HFFc6 (cell line): ENCODE measurements at regions not wholly inside any gene's neighbourhood (a gene's known extent, or its start where the extent isn't known, plus 50 kb on each side); places are given as distances from the start of the nearest gene placed in this dataset.

Source experiments
- DNase-seq: peaks from one replicate; pipeline ENCODE4 v3.0.0-alpha.2; 2018
- H3K27ac Mint-ChIP-seq: 2 replicates; pipeline ENCODE4 v1.8.0; 2020; ENCODE audit warnings: mild to moderate bottlenecking, mixed read lengths
- H3K27me3 Mint-ChIP-seq: 2 replicates; pipeline ENCODE4 v1.8.0; 2021; ENCODE audit warnings: mild to moderate bottlenecking, moderate library complexity, mixed read lengths; ENCODE audit not compliant: insufficient read depth
- H3K36me3 Mint-ChIP-seq: 2 replicates; pipeline ENCODE4 v1.8.0; 2021; ENCODE audit warnings: low read depth, mixed read lengths
- H3K4me1 Mint-ChIP-seq: 2 replicates; pipeline ENCODE4 v1.8.0; 2020; ENCODE audit warnings: low read depth, mixed read lengths
- H3K4me3 Mint-ChIP-seq: 2 replicates; pipeline ENCODE4 v1.8.0; 2020; ENCODE audit warnings: mild to moderate bottlenecking, moderate library complexity, mixed read lengths
- H3K9me3 Mint-ChIP-seq: 2 replicates; pipeline ENCODE4 v1.8.0; 2020; ENCODE audit warnings: mild to moderate bottlenecking, mixed read lengths
- TF ChIP-seq, protein P1 (sequence below): fragments of 200-600 bp; sonication (generic); IDR thresholded peaks from 2 replicates; pipeline ENCODE4 v1.5.0; 2021; ENCODE audit warnings: antibody characterized with exemption, mild to moderate bottlenecking

GRCh38 chr2:22525681-22526080, 859.3 kb upstream of the KLHL29 start:
- H3K27me3 Mint-ChIP-seq, result no peaks in the 10 kb centered on the region
- H3K36me3 Mint-ChIP-seq, result no peaks in the 10 kb centered on the region
- DNase-seq, result no peak
- H3K4me3 Mint-ChIP-seq, result no peak overlapping the region
- TF ChIP-seq, protein P1, sequence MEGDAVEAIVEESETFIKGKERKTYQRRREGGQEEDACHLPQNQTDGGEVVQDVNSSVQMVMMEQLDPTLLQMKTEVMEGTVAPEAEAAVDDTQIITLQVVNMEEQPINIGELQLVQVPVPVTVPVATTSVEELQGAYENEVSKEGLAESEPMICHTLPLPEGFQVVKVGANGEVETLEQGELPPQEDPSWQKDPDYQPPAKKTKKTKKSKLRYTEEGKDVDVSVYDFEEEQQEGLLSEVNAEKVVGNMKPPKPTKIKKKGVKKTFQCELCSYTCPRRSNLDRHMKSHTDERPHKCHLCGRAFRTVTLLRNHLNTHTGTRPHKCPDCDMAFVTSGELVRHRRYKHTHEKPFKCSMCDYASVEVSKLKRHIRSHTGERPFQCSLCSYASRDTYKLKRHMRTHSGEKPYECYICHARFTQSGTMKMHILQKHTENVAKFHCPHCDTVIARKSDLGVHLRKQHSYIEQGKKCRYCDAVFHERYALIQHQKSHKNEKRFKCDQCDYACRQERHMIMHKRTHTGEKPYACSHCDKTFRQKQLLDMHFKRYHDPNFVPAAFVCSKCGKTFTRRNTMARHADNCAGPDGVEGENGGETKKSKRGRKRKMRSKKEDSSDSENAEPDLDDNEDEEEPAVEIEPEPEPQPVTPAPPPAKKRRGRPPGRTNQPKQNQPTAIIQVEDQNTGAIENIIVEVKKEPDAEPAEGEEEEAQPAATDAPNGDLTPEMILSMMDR, result no peak
- no peaks in the 10 kb centered on the region for H3K4me1 Mint-ChIP-seq
- peaks cover 19% of the 10 kb centered on the region for H3K9me3 Mint-ChIP-seq
- H3K27ac Mint-ChIP-seq, result no peak overlapping the region

DNA sequence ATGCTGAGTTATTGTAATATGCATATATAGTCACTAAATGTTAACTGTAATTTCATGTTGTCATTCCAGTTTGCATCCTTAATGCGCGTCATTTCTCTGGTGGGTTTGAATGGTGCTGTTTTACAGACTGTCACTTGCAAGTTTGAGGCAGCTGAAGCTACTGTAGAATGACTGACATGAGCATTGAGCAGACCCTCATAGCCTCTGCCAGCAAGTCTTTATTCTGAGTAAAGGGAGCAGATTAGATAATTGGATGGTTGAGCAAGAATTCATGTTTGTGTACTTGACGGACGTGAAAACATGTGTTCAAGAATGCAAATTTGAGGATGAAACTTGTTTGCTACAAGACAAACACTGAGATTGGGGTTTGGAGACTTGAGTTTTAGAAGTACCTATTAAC, 854.8 kb upstream of the KLHL29 start:
- Mint-ChIP-seq H3K36me3 (no peaks in the 10 kb centered on the region), H3K4me3 (no peak overlapping the region), H3K4me1 (no peaks in the 10 kb centered on the region), H3K27me3 (no peaks in the 10 kb centered on the region), H3K9me3 (peaks cover 20% of the 10 kb centered on the region), H3K27ac (no peak overlapping the region)
- DNase-seq, result no peak
- TF ChIP-seq, protein P1, result no peak

- H3K36me3 Mint-ChIP-seq, result no peaks in the 10 kb centered on the region
- DNase-seq, result peak; percentile 3
- TF ChIP-seq, protein P1, result no peak
Observed at GRCh38 chr2:22536133-22536532, 848.8 kb upstream of the KLHL29 start.

GRCh38 chr2:22554453-22554852, 830.5 kb upstream of the KLHL29 start:
- peaks cover 44% of the 10 kb centered on the region for H3K9me3 Mint-ChIP-seq
- TF ChIP-seq, protein P1, result no peak
- no peaks in the 10 kb centered on the region for H3K36me3 Mint-ChIP-seq
- H3K27me3 Mint-ChIP-seq, result no peaks in the 10 kb centered on the region
- no peak overlapping the region for H3K27ac Mint-ChIP-seq
- no peaks in the 10 kb centered on the region for H3K4me1 Mint-ChIP-seq
- DNase-seq, result no peak
- no peak overlapping the region for H3K4me3 Mint-ChIP-seq

More at GRCh38 chr2:22536133-22536532, 848.8 kb upstream of the KLHL29 start:
- Mint-ChIP-seq H3K27me3 (no peaks in the 10 kb centered on the region), H3K4me1 (no peaks in the 10 kb centered on the region), H3K4me3 (no peak overlapping the region), H3K9me3 (peaks cover 27% of the 10 kb centered on the region), H3K27ac (no peak overlapping the region)

GRCh38 chr2:22557406-22557805, 827.6 kb upstream of the KLHL29 start:
- Mint-ChIP-seq H3K27ac (no peak overlapping the region), H3K27me3 (no peaks in the 10 kb centered on the region), H3K4me1 (no peaks in the 10 kb centered on the region), H3K36me3 (no peaks in the 10 kb centered on the region), H3K4me3 (no peak overlapping the region), H3K9me3 (peaks cover 50% of the 10 kb centered on the region)
- TF ChIP-seq, protein P1, result no peak
- no peak for DNase-seq

- DNase-seq, result no peak
- no peak overlapping the region for H3K27ac Mint-ChIP-seq
- peaks cover 1% of the 10 kb centered on the region; the same call in 1 of the 2 replicates for H3K27me3 Mint-ChIP-seq
- H3K36me3 Mint-ChIP-seq, result no peaks in the 10 kb centered on the region
- no peak overlapping the region for H3K4me3 Mint-ChIP-seq
- H3K4me1 Mint-ChIP-seq, result no peaks in the 10 kb centered on the region
- TF ChIP-seq, protein P1, result no peak
- H3K9me3 Mint-ChIP-seq, result peaks cover 51% of the 10 kb centered on the region
Observed at GRCh38 chr2:22560021-22560420, 825.0 kb upstream of the KLHL29 start.
